ENCODE measurements at regions not wholly inside any gene's neighbourhood (a gene's known extent, or its start where the extent isn't known, plus 50 kb on each side); places are given as distances from the start of the nearest gene placed in this dataset.

DNA sequence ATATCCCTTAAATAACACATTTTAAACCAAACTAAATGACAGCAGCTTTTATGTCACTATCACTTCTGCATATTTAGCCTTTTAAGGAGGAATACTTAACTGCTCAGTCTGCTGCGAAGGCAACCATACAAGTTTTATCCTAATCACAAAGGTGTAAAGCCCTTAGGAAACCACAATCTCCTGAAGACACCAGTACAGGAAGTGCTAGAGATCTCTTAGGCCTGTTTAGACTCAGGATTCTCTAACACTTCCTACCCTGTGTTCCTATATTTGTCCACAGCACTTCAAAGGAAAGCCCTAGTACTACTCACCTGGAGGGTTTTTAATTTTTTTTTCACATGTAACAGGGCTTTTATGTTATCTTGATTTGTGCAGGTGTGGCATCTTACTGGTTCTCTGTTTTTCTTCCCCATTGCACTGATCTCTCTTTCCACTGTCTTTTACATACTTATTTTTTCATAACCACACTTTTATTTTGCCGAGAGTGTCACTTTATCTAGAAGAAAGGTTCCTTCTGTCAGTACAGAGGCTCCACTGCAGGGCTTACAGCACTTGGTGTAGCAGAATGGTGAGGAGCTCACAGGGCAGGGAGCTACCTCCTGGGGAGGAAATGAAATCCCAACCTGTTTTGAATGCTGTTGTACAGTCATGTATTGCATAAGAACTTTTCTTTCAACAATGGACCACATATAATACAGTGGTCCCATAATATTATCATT is 1060.6 kb upstream of the ACO1 start:
- TF ChIP-seq SUZ12 (IDR thresholded peaks at IDR 0.05; ENCODE audit: extremely low read depth, insufficient read depth, insufficient read length) (no peak), YY1 (IDR thresholded peaks at IDR 0.05; ENCODE audit: insufficient read depth, insufficient read length) (no peak), ZNF274 (IDR thresholded peaks at IDR 0.05; ENCODE audit: low read depth, low read length) (no peak)

Data from NT2/D1 (cell line).